GM21390 (cell line): ENCODE measurements at regions not wholly inside any gene's neighbourhood (a gene's known extent, or its start where the extent isn't known, plus 50 kb on each side); places are given as distances from the start of the nearest gene placed in this dataset.

Experiments
- ATAC-seq: cut with Tn5 transposase; IDR thresholded peaks from one replicate; pipeline ENCODE4 v1.9.1; 2021; ENCODE audit not compliant: unreplicated experiment

DNA sequence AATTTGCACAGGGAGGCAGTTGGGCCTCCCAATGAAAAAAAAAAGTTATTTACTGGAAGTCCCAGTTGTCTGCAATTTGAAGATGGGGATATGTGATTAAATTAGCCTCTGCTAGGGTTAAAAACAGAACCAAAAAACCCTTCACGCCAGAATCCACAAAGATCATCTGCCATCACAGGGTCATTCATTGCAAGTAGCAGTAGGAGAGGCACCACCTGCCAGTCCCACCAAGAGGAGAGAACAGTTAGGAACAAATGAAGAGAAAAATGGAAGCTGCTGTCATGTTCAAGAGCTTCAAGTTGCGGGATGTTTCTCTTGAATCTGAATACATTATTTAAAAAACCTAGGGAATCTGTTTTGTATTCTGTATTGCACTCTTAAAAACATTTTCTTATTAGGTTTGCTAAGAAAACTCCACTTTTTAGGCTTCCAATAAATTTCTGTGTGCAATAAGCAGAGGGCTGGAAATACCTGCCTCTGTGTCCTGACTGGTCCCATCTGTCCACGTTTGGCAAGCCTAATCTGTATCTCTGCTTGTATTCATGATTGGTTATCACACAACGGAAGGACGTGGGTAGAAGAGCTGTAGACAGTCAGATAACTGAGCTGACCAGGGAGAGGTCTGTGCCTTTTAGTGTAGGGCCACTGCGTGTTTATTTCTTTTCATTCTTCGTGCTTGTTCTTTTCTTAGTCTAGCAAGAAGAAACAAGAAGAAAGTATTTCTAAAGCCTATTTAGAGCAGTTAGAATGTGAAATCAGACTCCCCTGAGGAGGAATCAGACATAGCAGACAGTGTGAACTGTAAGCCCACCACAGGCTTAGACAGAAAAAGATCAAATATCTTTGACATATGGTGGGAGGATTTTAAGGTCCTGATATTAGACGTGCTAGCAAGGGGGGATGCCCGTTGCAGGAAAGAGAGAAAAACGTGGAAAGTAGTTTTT lies 630.6 kb upstream of the SEMA6A start:
- no peak for ATAC-seq

- ATAC-seq = no peak
Measured at GRCh38 chr5:117204404-117204803, 629.8 kb upstream of the SEMA6A start.

DNA sequence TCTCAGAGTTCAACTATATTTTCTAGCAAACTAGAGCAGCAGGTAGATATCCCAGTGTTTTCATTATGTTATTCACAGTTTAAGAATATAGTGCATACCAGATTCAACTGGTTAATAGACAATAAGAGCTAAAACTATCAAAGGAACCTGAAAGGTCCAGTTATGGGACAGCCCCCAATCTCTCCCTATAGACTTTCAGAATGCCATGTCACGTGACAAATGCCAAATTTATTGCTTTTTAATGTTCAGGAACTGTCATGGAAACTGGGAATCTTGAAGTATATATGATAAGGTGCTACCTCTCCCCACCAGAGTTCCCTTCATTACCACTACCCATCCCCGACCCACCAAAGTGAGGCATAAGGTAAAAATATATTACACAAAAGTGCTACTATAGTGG lies 629.0 kb upstream of the SEMA6A start:
- no peak for ATAC-seq

DNA sequence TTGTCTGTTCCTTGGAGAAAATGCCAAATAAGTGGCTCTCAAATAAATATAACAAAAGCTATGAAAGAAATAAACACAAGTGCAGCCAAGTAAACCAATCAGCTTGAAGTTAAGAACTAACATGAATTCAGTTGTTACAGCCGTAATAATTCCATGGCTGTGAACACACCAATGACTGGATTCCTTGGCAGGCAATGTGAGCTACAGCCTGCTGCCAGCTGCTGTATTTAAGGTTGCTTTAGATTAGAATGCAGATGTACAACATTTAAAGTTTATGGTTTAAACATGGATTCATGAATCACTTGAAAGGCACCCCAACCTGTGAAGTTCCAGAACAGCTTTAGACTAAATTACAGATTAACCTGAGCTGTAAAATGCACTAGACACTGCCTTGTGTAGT lies 626.4 kb upstream of the SEMA6A start:
- no peak for ATAC-seq

- no peak for ATAC-seq
Measured at GRCh38 chr5:117195076-117195475, 620.5 kb upstream of the SEMA6A start.

DNA sequence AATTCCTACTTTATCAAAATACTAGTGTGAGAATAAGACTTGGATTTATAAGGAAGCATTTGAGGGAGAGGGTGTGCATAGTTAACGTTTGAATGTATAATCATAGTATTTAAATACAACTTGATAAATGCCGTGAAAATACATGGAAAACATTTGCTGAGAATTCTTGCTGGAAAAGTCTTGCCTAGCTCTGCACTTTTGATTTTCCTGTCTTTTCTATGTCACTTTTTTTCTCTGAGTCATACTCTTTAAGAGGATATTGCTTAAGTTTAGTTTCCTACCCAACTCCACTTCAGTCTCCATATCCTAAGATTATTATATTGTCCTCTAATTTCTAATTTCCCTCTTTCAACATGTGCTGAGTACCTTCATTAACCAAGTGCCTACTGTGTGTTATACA lies 616.6 kb upstream of the SEMA6A start:
- no peak for ATAC-seq

- ATAC-seq = no peak
Measured at GRCh38 chr5:117189784-117190183, 615.2 kb upstream of the SEMA6A start.

- no peak for ATAC-seq
Measured at GRCh38 chr5:117188211-117188610, 613.6 kb upstream of the SEMA6A start.

DNA sequence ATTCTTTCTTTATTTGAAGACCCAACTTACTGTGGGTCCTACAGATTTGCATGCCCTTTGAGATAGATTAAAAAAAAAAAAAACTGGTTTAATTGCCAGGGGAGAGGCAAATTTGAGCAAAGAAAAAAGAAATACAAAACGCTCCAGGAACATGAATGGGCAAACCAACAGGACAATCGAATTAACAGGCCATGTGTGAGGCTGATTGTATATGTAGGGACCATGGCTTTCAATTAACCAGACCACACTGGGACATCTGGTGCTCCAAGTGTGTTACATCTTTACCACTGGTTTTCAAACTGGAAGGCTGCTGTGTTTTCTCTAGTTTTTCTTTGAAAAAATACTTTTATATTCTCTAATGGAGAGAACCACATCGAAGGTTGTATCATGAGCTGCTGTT lies 612.1 kb upstream of the SEMA6A start:
- ATAC-seq = no peak

DNA sequence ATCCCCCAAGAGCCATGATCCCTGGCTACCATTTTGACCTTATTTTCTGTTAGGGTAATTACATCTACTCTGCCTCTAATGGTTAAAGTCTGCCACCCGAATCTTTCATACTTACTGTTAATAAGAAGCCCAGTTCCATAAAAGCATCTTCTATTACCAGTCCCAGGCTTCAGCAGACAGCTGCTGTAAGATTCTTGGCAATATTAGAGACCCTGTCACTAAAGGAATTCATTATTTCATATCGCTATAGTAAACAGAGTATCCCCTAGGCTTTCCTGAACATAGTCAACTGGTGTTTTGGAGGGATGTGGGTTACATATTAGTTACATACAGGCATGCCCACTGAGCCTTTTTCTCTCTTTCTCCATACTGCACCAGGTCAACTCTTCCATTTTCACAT lies 608.7 kb upstream of the SEMA6A start:
- ATAC-seq = no peak

DNA sequence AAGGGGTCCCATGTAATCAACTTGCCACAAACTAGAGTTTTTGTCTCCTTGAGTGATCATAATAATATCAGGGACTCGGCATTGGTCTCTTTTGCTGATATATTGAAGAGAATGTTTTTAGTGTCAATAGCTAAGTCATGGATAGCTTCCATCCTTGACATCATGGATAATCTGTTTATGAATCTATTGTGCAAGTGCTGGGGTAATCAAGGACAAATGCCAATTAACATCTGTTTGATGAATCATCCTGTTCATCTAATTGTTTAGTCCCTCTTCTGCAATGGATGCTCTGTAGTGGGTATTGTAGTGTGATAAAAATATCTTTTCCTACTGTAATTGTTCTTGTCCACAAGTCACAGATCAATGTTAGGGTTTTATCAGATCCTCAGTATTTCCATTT lies 607.5 kb upstream of the SEMA6A start:
- no peak for ATAC-seq

- ATAC-seq = no peak
Measured at GRCh38 chr5:117177302-117177701, 602.7 kb upstream of the SEMA6A start.

GRCh38 chr5:117165068-117165467 lies 590.4 kb upstream of the SEMA6A start:
- ATAC-seq = no peak

DNA sequence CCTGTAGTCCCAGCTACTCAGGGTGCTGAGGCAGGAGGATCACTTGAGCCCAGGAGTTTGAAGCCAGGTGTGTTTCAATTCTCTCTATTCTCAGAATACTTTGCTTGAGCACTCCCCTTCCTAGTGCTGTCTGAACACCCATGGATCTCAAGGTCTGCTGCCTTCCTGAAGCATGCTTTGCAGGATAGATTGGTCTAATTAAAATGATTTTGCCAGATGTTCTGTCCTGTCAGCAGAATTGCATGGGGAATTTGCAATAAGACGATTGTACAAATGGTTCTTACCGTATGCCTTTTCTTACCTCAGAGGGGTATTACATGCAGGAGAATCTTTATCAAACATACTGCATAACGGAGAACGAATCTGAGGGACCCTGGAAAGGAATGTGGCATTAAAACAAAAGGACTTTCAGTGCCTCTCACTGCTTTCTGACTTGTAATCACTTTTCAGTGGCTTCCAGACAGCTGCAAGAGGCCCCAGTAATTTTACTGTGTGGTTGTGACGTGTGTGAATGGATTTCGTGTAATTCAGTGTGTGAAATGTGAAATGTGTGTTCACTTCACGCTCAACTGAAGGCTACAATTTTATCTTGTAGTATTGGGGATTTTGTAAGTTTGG lies 587.2 kb upstream of the SEMA6A start:
- no peak for ATAC-seq

- ATAC-seq = no peak
Measured at GRCh38 chr5:117160391-117160790, 585.8 kb upstream of the SEMA6A start.

DNA sequence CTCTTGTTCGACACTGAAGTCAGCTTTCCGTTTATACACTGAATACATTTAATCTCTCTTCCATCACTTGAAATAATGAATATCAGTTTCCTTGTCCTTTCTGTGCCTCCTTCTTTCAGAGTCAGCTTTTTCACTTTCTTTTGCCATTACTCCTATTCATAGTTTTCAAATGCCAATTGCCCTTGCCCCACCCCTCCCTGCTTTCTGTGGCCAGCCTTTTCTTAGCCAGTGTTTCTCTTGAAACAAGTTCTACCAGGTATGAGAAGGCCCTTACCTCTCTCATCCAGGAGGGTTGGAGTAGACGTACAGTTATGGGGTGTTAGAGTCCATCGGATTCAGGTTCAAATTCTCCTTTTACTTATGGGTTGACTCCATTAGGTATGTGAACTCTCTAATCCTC lies 574.7 kb upstream of the SEMA6A start:
- ATAC-seq = no peak

DNA sequence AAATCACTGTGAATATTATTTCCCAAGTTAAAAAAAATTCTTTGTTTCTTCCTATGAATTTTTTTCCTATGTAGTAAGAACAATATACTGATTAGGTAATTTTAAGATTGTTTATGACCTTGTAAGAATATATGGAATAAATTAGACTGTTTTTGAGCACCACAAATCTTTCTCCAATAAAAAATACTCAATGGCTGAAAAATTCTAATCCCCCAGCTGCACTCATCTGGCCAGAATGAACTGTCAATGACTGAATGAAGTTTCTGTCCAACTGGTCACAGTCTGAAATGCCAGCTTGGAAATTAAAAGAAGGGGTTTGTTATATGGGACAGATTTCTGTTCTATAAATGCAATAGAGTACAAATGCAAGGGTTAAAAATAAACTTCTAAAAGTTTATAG lies 569.5 kb upstream of the SEMA6A start:
- no peak for ATAC-seq

DNA sequence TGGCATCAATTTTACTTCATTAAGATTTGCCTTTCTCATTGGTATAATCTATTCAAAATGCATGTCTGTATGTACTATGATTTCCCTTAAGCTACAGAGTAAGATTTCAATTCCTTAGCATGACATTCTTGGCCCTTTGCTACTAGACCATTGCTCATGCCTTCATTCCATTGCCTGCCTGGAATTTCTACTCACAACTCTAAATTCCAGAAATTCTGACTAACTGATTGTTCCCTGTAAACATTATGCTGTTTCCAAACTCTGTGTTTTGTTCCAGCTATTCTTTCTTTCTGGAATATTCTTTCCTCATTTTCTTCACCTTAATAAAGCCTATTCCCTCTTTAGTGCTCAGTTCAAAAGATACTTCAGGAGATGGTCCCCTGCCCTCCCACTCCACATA lies 568.8 kb upstream of the SEMA6A start:
- no peak for ATAC-seq

GRCh38 chr5:117138523-117138922 lies 563.9 kb upstream of the SEMA6A start:
- ATAC-seq = no peak

GRCh38 chr5:117135851-117136250 lies 561.2 kb upstream of the SEMA6A start:
- no peak for ATAC-seq

- ATAC-seq = no peak
Measured at GRCh38 chr5:117133198-117133597, 558.6 kb upstream of the SEMA6A start.

- no peak for ATAC-seq
Measured at GRCh38 chr5:117131876-117132275, 557.3 kb upstream of the SEMA6A start.
